Ascending aorta (tissue), 2 donors: ENCODE measurements at regions not wholly inside any gene's neighbourhood (a gene's known extent, or its start where the extent isn't known, plus 50 kb on each side); places are given as distances from the start of the nearest gene placed in this dataset.
A peak's percentile ranks its signal among the peaks of the same experiment; 100 is the strongest.

Experiments
- DNase-seq, 2 donors: peaks; one replicate each; pipeline ENCODE4 v3.0.0-alpha.2; 2019; ENCODE audit warnings: low spot score in 2 of 2
- H3K27ac ChIP-seq, 2 donors: fragments of 200-600 bp; sonication (generic); one replicate each; pipeline ENCODE4 v1.5.1; 2016 to 2017; ENCODE audit warnings: mild to moderate bottlenecking in 1 of 2
- H3K27me3 ChIP-seq: fragments of 200-600 bp; sonication (generic); one replicate; pipeline ENCODE4 v1.5.1; 2017
- H3K36me3 ChIP-seq, 2 donors: fragments of 200-600 bp; sonication (generic); one replicate each; pipeline ENCODE4 v1.5.1; 2016
- H3K4me1 ChIP-seq, 2 donors: fragments of 200-600 bp; sonication (generic); one replicate each; pipeline ENCODE4 v1.5.1; 2016 to 2017; ENCODE audit warnings: mild to moderate bottlenecking in 1 of 2
- H3K4me3 ChIP-seq, 2 donors: fragments of 200-600 bp; sonication (generic); one replicate each; pipeline ENCODE4 v1.5.1; 2016 to 2017; ENCODE audit warnings: mild to moderate bottlenecking in 1 of 2
- H3K9me3 ChIP-seq, 2 donors: fragments of 200-600 bp; sonication (generic); one replicate each; pipeline ENCODE4 v1.5.1; 2016
- CTCF ChIP-seq, 3 experiments: fragments of 200-600 bp in 2 of 3; fragments of 450-650 bp in 1 of 3; sonication (generic) in 2 of 3; IDR thresholded peaks; one replicate each; pipeline ENCODE4 v1.5.1; 2016 to 2019; ENCODE audit warnings: antibody characterized with exemption in 3 of 3, mild to moderate bottlenecking in 1 of 3, moderate library complexity in 1 of 3
- intact Hi-C: fragments of 100-400 bp; cut with DNase I; formaldehyde crosslinking; loops from one replicate; pipeline ENCODE4 v1.15.1; 2023

GRCh38 chr2:67232936-67233335, 164.2 kb upstream of the ETAA1 start:
- Histone ChIP-seq H3K36me3 (no peaks in the 10 kb centered on the region), H3K27ac (no peak overlapping the region), H3K4me1 (no peaks in the 10 kb centered on the region), H3K27me3 (no peaks in the 10 kb centered on the region), H3K9me3 (no peaks in the 10 kb centered on the region), H3K4me3 (no peak overlapping the region)
- no peak for TF ChIP-seq CTCF (IDR thresholded peaks at IDR 0.05)
- intact Hi-C loops: no loop called here
- no peak for DNase-seq

- Histone ChIP-seq H3K27ac (no peak overlapping the region), H3K4me1 (no peaks in the 10 kb centered on the region), H3K36me3 (no peaks in the 10 kb centered on the region), H3K4me3 (no peak overlapping the region), H3K27me3 (no peaks in the 10 kb centered on the region), H3K9me3 (no peaks in the 10 kb centered on the region)
- TF ChIP-seq CTCF (IDR thresholded peaks at IDR 0.05): peak in 1 of 3 experiments; percentile 26
- DNase-seq: no peak
- intact Hi-C loops: no loop called here
Observed at GRCh38 chr2:67234440-67234839, 162.7 kb upstream of the ETAA1 start.

- intact Hi-C loops: no loop called here
- DNase-seq: no peak
- H3K27me3 ChIP-seq: no peaks in the 10 kb centered on the region
- TF ChIP-seq CTCF (IDR thresholded peaks at IDR 0.05): no peak
- no peaks in the 10 kb centered on the region for H3K36me3 ChIP-seq
- no peaks in the 10 kb centered on the region for H3K4me1 ChIP-seq
- no peaks in the 10 kb centered on the region for H3K9me3 ChIP-seq
- H3K27ac ChIP-seq: no peak overlapping the region
- H3K4me3 ChIP-seq: no peak overlapping the region
Observed at GRCh38 chr2:67237288-67237687, 159.8 kb upstream of the ETAA1 start.

GRCh38 chr2:67240507-67240906, 156.6 kb upstream of the ETAA1 start:
- Histone ChIP-seq H3K27me3 (no peaks in the 10 kb centered on the region), H3K9me3 (no peaks in the 10 kb centered on the region), H3K27ac (no peak overlapping the region), H3K4me3 (no peak overlapping the region), H3K36me3 (no peaks in the 10 kb centered on the region), H3K4me1 (no peaks in the 10 kb centered on the region)
- intact Hi-C loops: no loop called here
- TF ChIP-seq CTCF (IDR thresholded peaks at IDR 0.05): no peak
- no peak for DNase-seq

GRCh38 chr2:67241453-67241852, 155.7 kb upstream of the ETAA1 start:
- TF ChIP-seq CTCF (IDR thresholded peaks at IDR 0.05): no peak
- intact Hi-C loops: no loop called here
- no peaks in the 10 kb centered on the region for H3K36me3 ChIP-seq
- DNase-seq: no peak
- H3K27ac ChIP-seq: no peak overlapping the region
- no peaks in the 10 kb centered on the region for H3K4me1 ChIP-seq
- H3K9me3 ChIP-seq: no peaks in the 10 kb centered on the region
- H3K27me3 ChIP-seq: no peaks in the 10 kb centered on the region
- no peak overlapping the region for H3K4me3 ChIP-seq

GRCh38 chr2:67242456-67242855, 154.7 kb upstream of the ETAA1 start:
- Histone ChIP-seq H3K4me3 (no peak overlapping the region), H3K36me3 (no peaks in the 10 kb centered on the region), H3K27me3 (no peaks in the 10 kb centered on the region), H3K9me3 (no peaks in the 10 kb centered on the region), H3K4me1 (no peaks in the 10 kb centered on the region), H3K27ac (no peak overlapping the region)
- intact Hi-C loops: no loop called here
- TF ChIP-seq CTCF (IDR thresholded peaks at IDR 0.05): no peak
- DNase-seq: no peak
